Small intestine (tissue), 7 donors: ENCODE measurements at regions not wholly inside any gene's neighbourhood (a gene's known extent, or its start where the extent isn't known, plus 50 kb on each side); places are given as distances from the start of the nearest gene placed in this dataset.

Experiments
- DNase-seq, 2 donors: peaks; one replicate each; pipeline versions ENCODE4 v3.0.0 to v3.0.0-alpha.2; 2013
- FAIRE-seq: peaks from 2 replicates; lab custom pipeline; 2012; peaks lifted over from hg19 to GRCh38; lab: Jason Lieb, UNC
- H3K27ac ChIP-seq, 3 donors: one replicate each; pipeline ENCODE4 v1.5.1; 2013; ENCODE audit warnings: low read length in 2 of 3, mild to moderate bottlenecking in 2 of 3, control low read depth in 1 of 3, inconsistent platforms in 1 of 3, low read depth in 1 of 3, moderate library complexity in 1 of 3
- H3K27me3 ChIP-seq, 3 donors: one replicate each; pipeline ENCODE4 v1.6.1; 2013; ENCODE audit warnings: low read length in 3 of 3, inconsistent platforms in 1 of 3; ENCODE audit not compliant: control insufficient read depth in 3 of 3, insufficient read depth in 3 of 3
- H3K36me3 ChIP-seq, 3 donors: one replicate each; pipeline ENCODE4 v1.6.1; 2013; ENCODE audit warnings: low read length in 3 of 3, inconsistent platforms in 1 of 3, low read depth in 1 of 3, mild to moderate bottlenecking in 1 of 3, moderate library complexity in 1 of 3; ENCODE audit not compliant: control insufficient read depth in 3 of 3, insufficient read depth in 2 of 3
- H3K4me1 ChIP-seq, 3 donors: one replicate each; pipeline ENCODE4 v1.6.1; 2013; ENCODE audit warnings: low read length in 2 of 3, inconsistent platforms in 1 of 3, low read depth in 1 of 3, mild to moderate bottlenecking in 1 of 3, moderate library complexity in 1 of 3; ENCODE audit not compliant: control insufficient read depth in 3 of 3, insufficient read depth in 2 of 3
- H3K4me3 ChIP-seq, 3 donors: one replicate each; pipeline ENCODE4 v1.5.1; 2013; ENCODE audit warnings: low read length in 3 of 3, control low read depth in 1 of 3, inconsistent platforms in 1 of 3, low read depth in 1 of 3, mild to moderate bottlenecking in 1 of 3, moderate library complexity in 1 of 3
- H3K9me3 ChIP-seq, 2 donors: one replicate each; pipeline ENCODE4 v1.6.1; 2013; ENCODE audit warnings: low read depth in 1 of 2, low read length in 1 of 2; ENCODE audit not compliant: control insufficient read depth in 2 of 2, insufficient read depth in 1 of 2
- WGBS, 3 donors: extraction: QIAGEN DNeasy Blood & Tissue Kit; methylation state at CpG; one replicate each; pipeline ENCODE4 v1.1.7; 2013; 5-methylcytosine and 5-hydroxymethylcytosine counted together
- donor health status: healthy with polysubstance abuse.
- donor health status: control.
- donor health status: control.
- donor health status: Bipolar disorder and iron deficiency.
- donor health status: healthy.

GRCh38 chrX:87374324-87374723 lies 143.3 kb upstream of the KLHL4 start:
- FAIRE-seq (no peak), DNase-seq (no peak)
- Histone ChIP-seq H3K9me3 (no peaks in the 10 kb centered on the region), H3K27me3 (no peaks in the 10 kb centered on the region), H3K4me3 (no peak overlapping the region), H3K27ac (no peak overlapping the region), H3K4me1 (no peaks in the 10 kb centered on the region), H3K36me3 (no peaks in the 10 kb centered on the region)

- WGBS, 3 donors, result 70 to 87% (median 85%) methylated on average over 4 of the region's 4 CpGs
- Histone ChIP-seq H3K4me3 (no peak overlapping the region), H3K27ac (no peak overlapping the region), H3K4me1 (no peaks in the 10 kb centered on the region), H3K9me3 (peaks cover 0 to 3% of the 10 kb centered on the region in 2 donors), H3K27me3 (no peaks in the 10 kb centered on the region), H3K36me3 (no peaks in the 10 kb centered on the region)
- FAIRE-seq (no peak), DNase-seq (no peak)
These were observed 140.7 kb upstream of the KLHL4 start for GRCh38 chrX:87376896-87377295.

DNA sequence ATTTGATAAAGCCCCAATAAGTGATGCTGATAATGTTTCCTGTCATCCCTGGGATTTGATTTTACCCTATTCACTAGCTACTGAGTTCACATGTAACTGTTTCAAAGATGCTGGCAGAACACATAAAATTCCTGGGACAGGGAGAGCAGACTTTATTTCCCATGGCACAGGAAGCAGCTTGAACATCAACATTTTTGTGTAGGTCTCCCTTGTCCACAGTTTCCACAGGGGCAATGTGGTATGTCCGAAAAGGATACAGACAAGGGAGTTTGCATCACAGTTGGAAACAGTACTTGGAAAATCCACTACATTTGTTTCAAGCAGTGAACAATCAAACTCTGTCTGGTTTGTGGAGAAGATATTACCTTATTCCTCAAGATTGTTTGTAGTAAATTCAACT lies 129.2 kb upstream of the KLHL4 start:
- H3K4me3 ChIP-seq, result no peak overlapping the region
- no peaks in the 10 kb centered on the region for H3K9me3 ChIP-seq
- H3K27me3 ChIP-seq, result no peaks in the 10 kb centered on the region
- FAIRE-seq (no peak), DNase-seq (no peak)
- no peak overlapping the region for H3K27ac ChIP-seq
- no peaks in the 10 kb centered on the region for H3K4me1 ChIP-seq
- no peaks in the 10 kb centered on the region for H3K36me3 ChIP-seq
- 62 to 81% (median 70%) methylated on average over 1 of the region's 1 CpG for WGBS, 3 donors

GRCh38 chrX:87391742-87392141 lies 125.9 kb upstream of the KLHL4 start:
- Histone ChIP-seq H3K4me1 (no peaks in the 10 kb centered on the region), H3K36me3 (no peaks in the 10 kb centered on the region), H3K9me3 (no peaks in the 10 kb centered on the region), H3K27ac (no peak overlapping the region), H3K27me3 (no peaks in the 10 kb centered on the region), H3K4me3 (no peak overlapping the region)
- DNase-seq, result no peak
- WGBS, 3 donors, result 33 to 53% (median 40%) methylated on average over 1 of the region's 1 CpG
- FAIRE-seq, result no peak

DNA sequence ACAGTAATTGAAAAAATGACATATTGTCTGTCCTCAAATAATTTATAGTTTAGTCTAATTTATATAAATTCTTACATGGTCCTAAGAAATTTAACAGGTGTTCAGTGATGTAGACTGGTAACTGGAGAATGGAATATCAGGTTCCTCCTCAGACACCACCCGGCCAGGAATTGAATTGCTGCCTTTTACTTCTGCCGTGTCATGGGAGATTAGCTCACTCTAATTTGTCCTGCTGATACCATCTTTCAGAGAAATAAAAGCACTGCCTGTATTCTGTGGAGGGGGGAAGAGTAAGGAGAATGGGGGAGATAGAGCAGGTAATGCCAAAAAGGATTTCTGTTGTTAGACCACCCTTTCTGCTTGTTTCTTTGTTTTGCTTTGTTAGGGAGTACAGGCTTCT lies 125.2 kb upstream of the KLHL4 start:
- H3K4me1 ChIP-seq, result no peaks in the 10 kb centered on the region
- H3K27ac ChIP-seq, result no peak overlapping the region
- FAIRE-seq, result no peak
- DNase-seq, result no peak
- no peaks in the 10 kb centered on the region for H3K27me3 ChIP-seq
- WGBS, 3 donors, result 24 to 50% (median 32%) methylated on average over 2 of the region's 2 CpGs
- no peak overlapping the region for H3K4me3 ChIP-seq
- no peaks in the 10 kb centered on the region for H3K36me3 ChIP-seq
- no peaks in the 10 kb centered on the region for H3K9me3 ChIP-seq

GRCh38 chrX:87397103-87397886 lies 120.3 kb upstream of the KLHL4 start:
- no peak overlapping the region for H3K27ac ChIP-seq
- no peaks in the 10 kb centered on the region for H3K36me3 ChIP-seq
- 46 to 57% (median 46%) methylated on average over 2 of the region's 2 CpGs for WGBS, 3 donors
- DNase-seq (no peak), FAIRE-seq (no peak)
- no peak overlapping the region for H3K4me3 ChIP-seq
- H3K4me1 ChIP-seq, result no peaks in the 10 kb centered on the region
- H3K9me3 ChIP-seq, result no peaks in the 10 kb centered on the region
- no peaks in the 10 kb centered on the region for H3K27me3 ChIP-seq

- no peak for FAIRE-seq
- no peak overlapping the region for H3K4me3 ChIP-seq
- peaks cover 0 to 2% of the 10 kb centered on the region in 2 donors for H3K9me3 ChIP-seq
- H3K27ac ChIP-seq, result no peak overlapping the region
- WGBS, 3 donors, result 46 to 62% (median 58%) methylated on average over 1 of the region's 1 CpG
- no peaks in the 10 kb centered on the region for H3K36me3 ChIP-seq
- no peaks in the 10 kb centered on the region for H3K27me3 ChIP-seq
- H3K4me1 ChIP-seq, result no peaks in the 10 kb centered on the region
- DNase-seq, result no peak
These were observed 115.3 kb upstream of the KLHL4 start for GRCh38 chrX:87402256-87402655.

DNA sequence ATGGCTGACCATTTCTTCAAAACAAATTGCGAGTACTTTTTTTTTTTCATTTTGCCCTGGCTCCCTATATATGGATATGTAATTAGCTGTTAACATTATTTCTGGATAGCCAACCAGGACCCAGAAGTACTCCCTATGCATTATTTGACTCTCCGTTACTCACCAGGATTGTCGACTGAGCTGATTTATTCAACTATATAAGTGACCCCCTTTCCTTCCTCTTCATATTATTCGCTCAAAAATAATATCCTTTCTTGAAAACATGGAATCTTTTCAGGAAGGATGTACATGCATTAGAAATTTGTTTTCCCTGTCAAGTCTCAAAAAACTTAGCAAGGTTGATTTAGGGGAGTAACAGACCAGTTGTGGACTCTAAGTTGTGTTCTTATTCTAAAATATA lies 114.1 kb upstream of the KLHL4 start:
- no peak for DNase-seq
- H3K4me3 ChIP-seq, result no peak overlapping the region
- no peaks in the 10 kb centered on the region for H3K36me3 ChIP-seq
- no peak overlapping the region for H3K27ac ChIP-seq
- no peaks in the 10 kb centered on the region for H3K4me1 ChIP-seq
- WGBS, 3 donors, result 69 to 88% (median 72%) methylated on average over 4 of the region's 4 CpGs
- no peaks in the 10 kb centered on the region for H3K27me3 ChIP-seq
- FAIRE-seq, result no peak
- H3K9me3 ChIP-seq, result peaks cover 0 to 2% of the 10 kb centered on the region in 2 donors
